Trophoblast cell (in vitro differentiated cells and primary cell): ENCODE measurements at regions not wholly inside any gene's neighbourhood (a gene's known extent, or its start where the extent isn't known, plus 50 kb on each side); places are given as distances from the start of the nearest gene placed in this dataset.

ENCODE experiments used
- DNase-seq, 2 donors: peaks; one replicate each; pipeline ENCODE4 v3.0.0-alpha.2; 2016
- H2AFZ ChIP-seq: 2 replicates; pipeline ENCODE4 v1.6.1; 2013; ENCODE audit warnings: low read length, moderate library complexity, mild to moderate bottlenecking; ENCODE audit not compliant: insufficient read depth, poor library complexity
- H2AK5ac ChIP-seq: 2 replicates; pipeline ENCODE4 v1.6.1; 2013; ENCODE audit warnings: mild to moderate bottlenecking, low read length
- H2BK120ac ChIP-seq: 2 replicates; pipeline ENCODE4 v1.6.1; 2013; ENCODE audit warnings: low read length, mild to moderate bottlenecking, moderate library complexity; ENCODE audit not compliant: insufficient read depth, poor library complexity
- H2BK12ac ChIP-seq: 2 replicates; pipeline ENCODE4 v1.6.1; 2013; ENCODE audit warnings: mild to moderate bottlenecking, low read length, moderate library complexity
- H2BK5ac ChIP-seq: 2 replicates; pipeline ENCODE4 v1.6.1; 2013; ENCODE audit warnings: low read length, low read depth, moderate library complexity, mild to moderate bottlenecking; ENCODE audit not compliant: poor library complexity
- H3K14ac ChIP-seq: 2 replicates; pipeline ENCODE4 v1.6.1; 2013; ENCODE audit warnings: mild to moderate bottlenecking, low read length
- H3K18ac ChIP-seq: 2 replicates; pipeline ENCODE4 v1.6.1; 2013; ENCODE audit warnings: mild to moderate bottlenecking, low read length
- H3K23ac ChIP-seq: 2 replicates; pipeline ENCODE4 v1.6.1; 2013; ENCODE audit warnings: low read length
- H3K27ac ChIP-seq: 2 replicates; pipeline ENCODE4 v1.5.1; 2013; ENCODE audit warnings: low read depth, mild to moderate bottlenecking, inconsistent platforms, low read length, moderate library complexity
- H3K27me3 ChIP-seq: 2 replicates; pipeline ENCODE4 v1.6.1; 2013; ENCODE audit warnings: inconsistent platforms, mild to moderate bottlenecking, low read length, moderate library complexity; ENCODE audit not compliant: insufficient read depth
- H3K36me3 ChIP-seq, 2 experiments: 1 replicate in 1 of 2; 2 replicates in 1 of 2; pipeline ENCODE4 v1.6.1; 2013; ENCODE audit warnings: low read length in 2 of 2, mild to moderate bottlenecking in 2 of 2, moderate library complexity in 1 of 2; ENCODE audit not compliant: insufficient read depth in 2 of 2, control insufficient read depth in 1 of 2
- H3K4ac ChIP-seq: 2 replicates; pipeline ENCODE4 v1.6.1; 2013; ENCODE audit warnings: low read depth, mild to moderate bottlenecking, low read length, moderate library complexity
- H3K4me1 ChIP-seq, 2 experiments: 1 replicate in 1 of 2; 2 replicates in 1 of 2; pipeline ENCODE4 v1.6.1; 2013; ENCODE audit warnings: low read length in 2 of 2, mild to moderate bottlenecking in 2 of 2, moderate library complexity in 1 of 2; ENCODE audit not compliant: insufficient read depth in 2 of 2, control insufficient read depth in 1 of 2
- H3K4me2 ChIP-seq: 2 replicates; pipeline ENCODE4 v1.6.1; 2013; ENCODE audit warnings: inconsistent platforms, mild to moderate bottlenecking, low read length, moderate library complexity
- H3K4me3 ChIP-seq: 2 replicates; pipeline ENCODE4 v1.5.1; 2013; ENCODE audit warnings: mild to moderate bottlenecking, low read depth, low read length, inconsistent platforms
- H3K79me1 ChIP-seq: one replicate; pipeline ENCODE4 v1.6.1; 2013; ENCODE audit warnings: low read length
- H3K79me2 ChIP-seq: 2 replicates; pipeline ENCODE4 v1.6.1; 2013; ENCODE audit warnings: low read length, mild to moderate bottlenecking; ENCODE audit not compliant: control insufficient read depth, insufficient read depth, poor library complexity
- H3K9ac ChIP-seq: 2 replicates; pipeline ENCODE4 v1.6.1; 2013; ENCODE audit warnings: mild to moderate bottlenecking, low read length
- H3K9me3 ChIP-seq: 2 replicates; pipeline ENCODE4 v1.6.1; 2013; ENCODE audit warnings: low read depth, mild to moderate bottlenecking, control low read depth, inconsistent platforms, low read length; ENCODE audit not compliant: insufficient read depth
- H4K12ac ChIP-seq: 2 replicates; pipeline ENCODE4 v1.6.1; 2013; ENCODE audit warnings: low read depth, mild to moderate bottlenecking, low read length, moderate library complexity
- H4K8ac ChIP-seq: 2 replicates; pipeline ENCODE4 v1.6.1; 2013; ENCODE audit warnings: low read depth, mild to moderate bottlenecking, low read length, moderate library complexity
- H4K91ac ChIP-seq: one replicate; pipeline ENCODE4 v1.6.1; 2013; ENCODE audit warnings: low read depth, mild to moderate bottlenecking, low read length, moderate library complexity
- WGBS: extraction: QIAGEN DNeasy Blood & Tissue Kit; methylation state at CpG from one replicate; pipeline ENCODE4 v1.1.7; 2013; ENCODE audit warnings: missing lambda C conversion rate; ENCODE audit not compliant: insufficient read length, insufficient coverage; ENCODE audit errors: extremely low coverage; 5-methylcytosine and 5-hydroxymethylcytosine counted together

GRCh38 chr5:36370073-36370472 lies 68.4 kb upstream of the RANBP3L start:
- no peak overlapping the region for H2BK12ac ChIP-seq
- no peak overlapping the region for H3K4me2 ChIP-seq
- H2AFZ ChIP-seq, result no peak overlapping the region
- H3K18ac ChIP-seq, result no peak overlapping the region
- peaks cover 1 to 3% of the 10 kb centered on the region in 2 experiments for H3K4me1 ChIP-seq
- no peak overlapping the region for H3K23ac ChIP-seq
- H3K79me1 ChIP-seq, result no peaks in the 10 kb centered on the region
- H2BK120ac ChIP-seq, result no peak overlapping the region
- no peak overlapping the region for H4K8ac ChIP-seq
- H3K79me2 ChIP-seq, result no peaks in the 10 kb centered on the region
- H3K4me3 ChIP-seq, result no peak overlapping the region
- H3K36me3 ChIP-seq, result no peaks in the 10 kb centered on the region
- H3K9me3 ChIP-seq, result no peaks in the 10 kb centered on the region
- no peak for DNase-seq
- no peak overlapping the region for H2AK5ac ChIP-seq
- no peaks in the 10 kb centered on the region for H3K27me3 ChIP-seq
- no peak overlapping the region for H3K14ac ChIP-seq
- no peak overlapping the region for H3K27ac ChIP-seq
- no peak overlapping the region for H3K9ac ChIP-seq
- WGBS, result no CpG with 5 or more reads among the region's 2 CpGs
- H4K12ac ChIP-seq, result no peak overlapping the region
- no peak overlapping the region for H2BK5ac ChIP-seq
- no peak overlapping the region for H4K91ac ChIP-seq
- no peak overlapping the region for H3K4ac ChIP-seq

DNA sequence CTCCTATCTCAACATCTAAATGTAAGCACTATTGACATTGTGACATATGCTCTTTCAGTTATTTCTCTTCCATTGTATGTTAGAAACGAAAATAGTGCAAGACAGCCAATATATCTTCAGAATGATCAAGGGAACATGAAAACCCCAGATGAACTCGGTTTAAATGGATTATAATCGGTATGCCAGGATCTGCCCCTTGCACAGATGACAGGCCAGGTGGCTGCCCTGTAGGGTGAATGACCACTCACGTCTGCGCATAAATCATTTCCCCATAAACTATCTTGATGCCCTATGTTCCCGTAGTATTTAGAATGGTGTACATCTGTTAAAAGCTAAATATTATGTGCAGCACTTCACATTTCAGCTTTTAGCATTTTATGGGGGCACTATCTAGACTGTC lies 69.7 kb upstream of the RANBP3L start:
- Histone ChIP-seq H3K9ac (no peak overlapping the region), H3K36me3 (no peaks in the 10 kb centered on the region), H2BK5ac (no peak overlapping the region), H4K8ac (no peak overlapping the region), H3K4ac (no peak overlapping the region), H4K12ac (no peak overlapping the region), H3K23ac (no peak overlapping the region), H3K79me1 (no peaks in the 10 kb centered on the region), H3K18ac (no peak overlapping the region), H4K91ac (no peak overlapping the region), H3K4me3 (no peak overlapping the region), H2AFZ (no peak overlapping the region), H3K27ac (no peak overlapping the region), H3K4me2 (no peak overlapping the region), H3K79me2 (no peaks in the 10 kb centered on the region), H3K14ac (no peak overlapping the region), H2AK5ac (no peak overlapping the region), H3K4me1 (peaks cover 1 to 3% of the 10 kb centered on the region in 2 experiments), H2BK12ac (no peak overlapping the region), H3K9me3 (no peaks in the 10 kb centered on the region), H2BK120ac (no peak overlapping the region), H3K27me3 (no peaks in the 10 kb centered on the region)
- WGBS, result no CpG with 5 or more reads among the region's 6 CpGs
- DNase-seq, result no peak

GRCh38 chr5:36373527-36374086 lies 71.9 kb upstream of the RANBP3L start:
- H4K91ac ChIP-seq, result no peak overlapping the region
- H3K79me2 ChIP-seq, result no peaks in the 10 kb centered on the region
- no peak overlapping the region for H3K27ac ChIP-seq
- no peak overlapping the region for H4K8ac ChIP-seq
- no peak overlapping the region for H3K18ac ChIP-seq
- H3K14ac ChIP-seq, result no peak overlapping the region
- H3K23ac ChIP-seq, result no peak overlapping the region
- no peak overlapping the region for H2AFZ ChIP-seq
- peaks cover 1 to 3% of the 10 kb centered on the region in 2 experiments for H3K4me1 ChIP-seq
- no peak overlapping the region for H2BK5ac ChIP-seq
- peaks cover 2% of the 10 kb centered on the region for H3K79me1 ChIP-seq
- H3K4me2 ChIP-seq, result no peak overlapping the region
- no peak overlapping the region for H2BK120ac ChIP-seq
- H4K12ac ChIP-seq, result no peak overlapping the region
- no peaks in the 10 kb centered on the region for H3K9me3 ChIP-seq
- no peak overlapping the region for H3K9ac ChIP-seq
- H3K27me3 ChIP-seq, result no peaks in the 10 kb centered on the region
- no peak overlapping the region for H2AK5ac ChIP-seq
- no peak overlapping the region for H3K4ac ChIP-seq
- H3K4me3 ChIP-seq, result no peak overlapping the region
- DNase-seq, result peak; percentile 47 to 66
- H3K36me3 ChIP-seq, result no peaks in the 10 kb centered on the region
- no CpG with 5 or more reads among the region's 8 CpGs for WGBS
- H2BK12ac ChIP-seq, result no peak overlapping the region

DNA sequence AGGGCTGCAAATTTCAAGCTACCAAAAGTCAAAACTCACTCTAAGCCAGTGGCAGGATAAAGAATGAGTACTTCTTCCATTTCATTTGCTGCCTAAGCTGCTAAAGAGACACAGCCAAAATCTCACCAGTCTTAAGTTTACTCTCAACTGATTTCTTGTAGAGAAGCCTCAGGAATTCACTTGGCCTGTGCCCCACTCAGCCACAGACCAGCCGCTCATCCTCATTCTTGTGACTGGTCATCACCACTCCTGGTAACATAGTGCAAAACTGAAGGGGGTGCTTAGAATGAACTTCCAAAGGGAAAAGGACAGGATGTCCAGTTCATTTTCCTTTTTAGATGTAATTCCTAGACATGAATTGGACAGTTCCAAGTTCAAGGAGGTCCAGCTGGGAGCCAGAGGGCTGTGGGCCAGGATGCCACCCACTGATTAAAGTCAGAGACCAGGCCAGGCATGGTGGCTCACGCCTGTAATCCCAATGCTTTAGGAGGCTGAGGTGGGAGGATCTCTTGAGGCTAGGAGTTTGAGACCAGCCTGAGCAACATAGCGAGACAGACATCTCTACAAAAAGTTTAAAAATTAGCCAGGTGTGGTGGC lies 72.7 kb upstream of the RANBP3L start:
- Histone ChIP-seq H3K27me3 (no peaks in the 10 kb centered on the region), H3K4me2 (no peak overlapping the region), H2AK5ac (no peak overlapping the region), H3K4me1 (peaks cover 1 to 3% of the 10 kb centered on the region in 2 experiments), H3K23ac (no peak overlapping the region), H3K79me2 (no peaks in the 10 kb centered on the region), H3K27ac (no peak overlapping the region), H3K4ac (no peak overlapping the region), H4K91ac (no peak overlapping the region), H3K14ac (no peak overlapping the region), H3K9ac (no peak overlapping the region), H4K8ac (no peak overlapping the region), H3K9me3 (no peaks in the 10 kb centered on the region), H2AFZ (no peak overlapping the region), H3K4me3 (no peak overlapping the region), H3K36me3 (no peaks in the 10 kb centered on the region), H3K79me1 (peaks cover 2% of the 10 kb centered on the region), H4K12ac (no peak overlapping the region), H2BK120ac (no peak overlapping the region), H2BK5ac (no peak overlapping the region), H2BK12ac (no peak overlapping the region), H3K18ac (no peak overlapping the region)
- WGBS, result no CpG with 5 or more reads among the region's 3 CpGs
- DNase-seq, result no peak
